ENCODE measurements at regions not wholly inside any gene's neighbourhood (a gene's known extent, or its start where the extent isn't known, plus 50 kb on each side); places are given as distances from the start of the nearest gene placed in this dataset.

GRCh38 chr1:82646888-82647287, 846.2 kb downstream of the ADGRL2 start:
- in situ Hi-C loops (cut with MboI; ENCODE audit: low pct_unique_long_range_greater_than_20kb, low sequenced_read_pairs, unreplicated experiment) = no loop called here
- no peak for DNase-seq (ENCODE audit: low spot score)
- TF ChIP-seq, protein P1, sequence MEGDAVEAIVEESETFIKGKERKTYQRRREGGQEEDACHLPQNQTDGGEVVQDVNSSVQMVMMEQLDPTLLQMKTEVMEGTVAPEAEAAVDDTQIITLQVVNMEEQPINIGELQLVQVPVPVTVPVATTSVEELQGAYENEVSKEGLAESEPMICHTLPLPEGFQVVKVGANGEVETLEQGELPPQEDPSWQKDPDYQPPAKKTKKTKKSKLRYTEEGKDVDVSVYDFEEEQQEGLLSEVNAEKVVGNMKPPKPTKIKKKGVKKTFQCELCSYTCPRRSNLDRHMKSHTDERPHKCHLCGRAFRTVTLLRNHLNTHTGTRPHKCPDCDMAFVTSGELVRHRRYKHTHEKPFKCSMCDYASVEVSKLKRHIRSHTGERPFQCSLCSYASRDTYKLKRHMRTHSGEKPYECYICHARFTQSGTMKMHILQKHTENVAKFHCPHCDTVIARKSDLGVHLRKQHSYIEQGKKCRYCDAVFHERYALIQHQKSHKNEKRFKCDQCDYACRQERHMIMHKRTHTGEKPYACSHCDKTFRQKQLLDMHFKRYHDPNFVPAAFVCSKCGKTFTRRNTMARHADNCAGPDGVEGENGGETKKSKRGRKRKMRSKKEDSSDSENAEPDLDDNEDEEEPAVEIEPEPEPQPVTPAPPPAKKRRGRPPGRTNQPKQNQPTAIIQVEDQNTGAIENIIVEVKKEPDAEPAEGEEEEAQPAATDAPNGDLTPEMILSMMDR (IDR thresholded peaks at IDR 0.05; ENCODE audit: extremely low read depth, insufficient read depth, missing control alignments) = no peak

DNA sequence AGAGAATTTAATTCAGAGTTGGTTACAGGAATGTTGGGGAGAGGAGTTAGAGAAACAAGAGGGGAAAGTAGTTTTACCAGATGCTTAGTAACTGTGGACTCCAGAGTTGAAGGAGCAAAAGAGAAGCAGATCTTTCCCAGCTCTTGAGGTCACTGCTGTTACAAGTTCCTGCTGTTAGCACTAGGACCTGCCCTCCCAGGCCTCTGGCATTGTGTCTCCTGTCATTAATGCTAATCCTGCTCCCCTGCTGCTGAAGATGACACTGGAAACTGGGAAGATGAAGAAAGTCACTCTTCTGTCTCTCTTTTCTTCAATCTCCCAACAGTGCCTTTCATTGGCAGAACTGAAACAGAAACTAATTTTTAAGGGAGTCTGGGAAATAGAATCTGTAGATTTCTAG, 845.6 kb downstream of the ADGRL2 start:
- in situ Hi-C loops (cut with MboI; ENCODE audit: low pct_unique_long_range_greater_than_20kb, low sequenced_read_pairs, unreplicated experiment) = no loop called here
- DNase-seq (ENCODE audit: low spot score) = no peak
- TF ChIP-seq, protein P1 (IDR thresholded peaks at IDR 0.05; ENCODE audit: extremely low read depth, insufficient read depth, missing control alignments) = no peak

GRCh38 chr1:82644186-82644915, 843.6 kb downstream of the ADGRL2 start:
- in situ Hi-C loops (cut with MboI; ENCODE audit: low pct_unique_long_range_greater_than_20kb, low sequenced_read_pairs, unreplicated experiment) = no loop called here
- TF ChIP-seq, protein P1 (IDR thresholded peaks at IDR 0.05; ENCODE audit: extremely low read depth, insufficient read depth, missing control alignments) = no peak
- no peak for DNase-seq (ENCODE audit: low spot score)

GRCh38 chr1:82640352-82640751, 839.6 kb downstream of the ADGRL2 start:
- in situ Hi-C loops (cut with MboI; ENCODE audit: low pct_unique_long_range_greater_than_20kb, low sequenced_read_pairs, unreplicated experiment) = no loop called here
- TF ChIP-seq, protein P1 (IDR thresholded peaks at IDR 0.05; ENCODE audit: extremely low read depth, insufficient read depth, missing control alignments) = no peak
- no peak for DNase-seq (ENCODE audit: low spot score)

DNA sequence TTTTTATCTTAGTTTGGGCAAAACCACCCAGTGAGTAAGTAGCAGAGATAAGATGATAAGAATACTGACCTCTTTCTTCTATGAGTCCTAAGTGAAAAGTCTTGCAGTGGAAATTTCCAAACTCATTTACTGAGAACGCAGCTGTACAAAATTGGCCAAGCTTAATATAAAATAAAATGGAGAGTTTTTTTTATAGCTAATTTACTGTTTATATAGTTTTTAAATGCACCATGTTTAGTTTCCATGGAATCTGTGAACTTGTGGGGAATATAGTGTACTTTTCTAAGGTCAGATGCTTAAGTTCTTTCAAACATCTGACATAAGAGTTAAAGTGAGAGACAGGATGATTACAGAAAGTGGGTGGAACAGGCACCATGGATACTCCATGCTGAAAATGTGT, 833.5 kb downstream of the ADGRL2 start:
- DNase-seq (ENCODE audit: low spot score) = no peak
- in situ Hi-C loops (cut with MboI; ENCODE audit: low pct_unique_long_range_greater_than_20kb, low sequenced_read_pairs, unreplicated experiment) = no loop called here
- TF ChIP-seq, protein P1 (IDR thresholded peaks at IDR 0.05; ENCODE audit: extremely low read depth, insufficient read depth, missing control alignments) = no peak

- no peak for DNase-seq (ENCODE audit: low spot score)
- TF ChIP-seq, protein P1 (IDR thresholded peaks at IDR 0.05; ENCODE audit: extremely low read depth, insufficient read depth, missing control alignments) = no peak
- in situ Hi-C loops (cut with MboI; ENCODE audit: low pct_unique_long_range_greater_than_20kb, low sequenced_read_pairs, unreplicated experiment) = no loop called here
Observed at GRCh38 chr1:82632155-82632554, 831.4 kb downstream of the ADGRL2 start.

All from GM13977 (cell line).